CD4-positive, alpha-beta T cell (primary cell): ENCODE measurements at regions not wholly inside any gene's neighbourhood (a gene's known extent, or its start where the extent isn't known, plus 50 kb on each side); places are given as distances from the start of the nearest gene placed in this dataset.

Experiments
- ATAC-seq: fragments of 200-7000 bp; cut with Tn5 transposase; one replicate; pipeline ENCODE4 v1.10.0; 2022; ENCODE audit warnings: mild to moderate bottlenecking; ENCODE audit not compliant: poor library complexity
- CTCF ChIA-PET: fragments of 350-600 bp; sonication (Branson Sonifier 250); formaldehyde crosslinking; loops from one replicate; lab custom pipeline; 2021; ENCODE audit warnings: antibody characterized with exemption, inconsistent platforms; lab: Charles Lee
- POLR2A ChIA-PET: fragments of 350-600 bp; sonication (Branson Sonifier 250); formaldehyde crosslinking; loops from one replicate; lab custom pipeline; 2021; ENCODE audit warnings: antibody characterized with exemption, inconsistent platforms; lab: Charles Lee
- DNase-seq, 14 experiments: peaks; one replicate each; pipeline ENCODE4 v3.0.0-alpha.2; 2013 to 2020; ENCODE audit warnings: mixed read lengths in 2 of 14
- H3K27ac ChIP-seq, 2 donors: one replicate each; pipeline versions ENCODE4 v1.5.1 to v1.7.0; 2013; ENCODE audit warnings: low read length in 2 of 2, low read depth in 1 of 2, mild to moderate bottlenecking in 1 of 2
- H3K27me3 ChIP-seq, 2 experiments: 1 replicate in 1 of 2; 2 replicates in 1 of 2; pipeline versions ENCODE4 v1.6.1 to v1.7.0; 2013; ENCODE audit warnings: low read length in 2 of 2, control low read depth in 1 of 2, mild to moderate bottlenecking in 1 of 2, moderate library complexity in 1 of 2; ENCODE audit not compliant: insufficient read depth in 2 of 2, control insufficient read depth in 1 of 2
- H3K36me3 ChIP-seq: one replicate; pipeline ENCODE4 v1.6.1; 2013; ENCODE audit warnings: low read length, control low read depth; ENCODE audit not compliant: insufficient read depth
- H3K4me1 ChIP-seq: one replicate; pipeline ENCODE4 v1.6.1; 2013; ENCODE audit warnings: low read length, control low read depth; ENCODE audit not compliant: insufficient read depth
- H3K4me3 ChIP-seq: one replicate; pipeline ENCODE4 v1.5.1; 2013; ENCODE audit warnings: mild to moderate bottlenecking, low read length, moderate library complexity
- H3K9me3 ChIP-seq, 2 experiments: 1 replicate in 1 of 2; 2 replicates in 1 of 2; pipeline versions ENCODE4 v1.6.1 to v1.7.0; 2013; ENCODE audit warnings: low read length in 2 of 2, mild to moderate bottlenecking in 2 of 2, control low read depth in 1 of 2, moderate library complexity in 1 of 2; ENCODE audit not compliant: control insufficient read depth in 1 of 2, insufficient read depth in 1 of 2
- H3K27ac Mint-ChIP-seq: one replicate; pipeline ENCODE4 v1.8.0; 2020; ENCODE audit warnings: mixed read lengths
- H3K27me3 Mint-ChIP-seq: one replicate; pipeline ENCODE4 v1.8.0; 2021; ENCODE audit warnings: mixed read lengths
- H3K36me3 Mint-ChIP-seq: one replicate; pipeline ENCODE4 v1.8.0; 2021; ENCODE audit warnings: low read depth, mixed read lengths
- H3K4me1 Mint-ChIP-seq: one replicate; pipeline ENCODE4 v1.8.0; 2021; ENCODE audit warnings: low read depth, mixed read lengths
- H3K4me3 Mint-ChIP-seq: one replicate; pipeline ENCODE4 v1.8.0; 2020; ENCODE audit warnings: mild to moderate bottlenecking, mixed read lengths
- H3K9me3 Mint-ChIP-seq: one replicate; pipeline ENCODE4 v1.8.0; 2020; ENCODE audit warnings: mixed read lengths
- CTCF ChIP-seq: fragments of 200-600 bp; IDR thresholded peaks from one replicate; pipeline ENCODE4 v1.8.0; 2022; ENCODE audit warnings: antibody characterized with exemption, mild to moderate bottlenecking
- intact Hi-C, 2 experiments: fragments of 100-400 bp; cut with DNase I in 1 of 2; cut with micrococcal nuclease in 1 of 2; formaldehyde crosslinking; loops; one replicate each; pipeline versions ENCODE4 v1.15.1 to v1.9.0; 2023 to 2025; cut with DNase I, micrococcal nuclease

GRCh38 chr13:33403807-33404362, 118.3 kb upstream of the STARD13 start:
- Histone ChIP-seq H3K36me3 (no peaks in the 10 kb centered on the region), H3K4me1 (no peaks in the 10 kb centered on the region), H3K27ac (no peak overlapping the region), H3K9me3 (no peaks in the 10 kb centered on the region), H3K27me3 (no peaks in the 10 kb centered on the region), H3K4me3 (no peak overlapping the region)
- CTCF ChIA-PET: no interaction called here
- ATAC-seq (no peak), DNase-seq (no peak)
- Mint-ChIP-seq H3K27ac (no peak overlapping the region), H3K4me3 (no peak overlapping the region), H3K9me3 (no peaks in the 10 kb centered on the region), H3K4me1 (no peaks in the 10 kb centered on the region), H3K36me3 (no peaks in the 10 kb centered on the region), H3K27me3 (no peaks in the 10 kb centered on the region)
- TF ChIP-seq CTCF: no peak
- intact Hi-C loops: no loop called here
- POLR2A ChIA-PET: no interaction called here

- H3K4me1 Mint-ChIP-seq: no peaks in the 10 kb centered on the region
- no peak for TF ChIP-seq CTCF
- H3K27me3 Mint-ChIP-seq: peaks cover under 1% of the 10 kb centered on the region
- H3K36me3 Mint-ChIP-seq: no peaks in the 10 kb centered on the region
- intact Hi-C loops: no loop called here
- Histone ChIP-seq H3K9me3 (no peaks in the 10 kb centered on the region), H3K36me3 (no peaks in the 10 kb centered on the region), H3K27me3 (no peaks in the 10 kb centered on the region), H3K27ac (no peak overlapping the region), H3K4me1 (no peaks in the 10 kb centered on the region), H3K4me3 (no peak overlapping the region)
- ATAC-seq (no peak), DNase-seq (no peak)
- no peaks in the 10 kb centered on the region for H3K9me3 Mint-ChIP-seq
- no peak overlapping the region for H3K4me3 Mint-ChIP-seq
- H3K27ac Mint-ChIP-seq: no peak overlapping the region
- ChIA-PET POLR2A (no interaction called here), CTCF (interaction anchor here (0.5 kb wide), 1 partner anchor 22 kb away, joined by 3 read pairs; no protein-coding TSS in a partner anchor)
Measured at GRCh38 chr13:33405371-33405770, 119.8 kb upstream of the STARD13 start.

GRCh38 chr13:33409673-33410510, 124.3 kb upstream of the STARD13 start:
- Mint-ChIP-seq H3K9me3 (no peaks in the 10 kb centered on the region), H3K4me3 (no peak overlapping the region), H3K4me1 (no peaks in the 10 kb centered on the region), H3K36me3 (no peaks in the 10 kb centered on the region), H3K27me3 (peaks cover 33% of the 10 kb centered on the region), H3K27ac (no peak overlapping the region)
- ChIA-PET CTCF (no interaction called here), POLR2A (no interaction called here)
- Histone ChIP-seq H3K27me3 (peaks cover 0 to 4% of the 10 kb centered on the region in 2 experiments), H3K4me1 (no peaks in the 10 kb centered on the region), H3K9me3 (no peaks in the 10 kb centered on the region), H3K27ac (no peak overlapping the region), H3K4me3 (no peak overlapping the region), H3K36me3 (no peaks in the 10 kb centered on the region)
- ATAC-seq: no peak
- intact Hi-C loops: no loop called here
- no peak for DNase-seq
- TF ChIP-seq CTCF: no peak
